Stimulated activated CD4-positive, alpha-beta T cell treated with anti-CD3 and anti-CD28 coated beads, Interleukin-15, amount 100 ng/mL, for 1 hour (primary cell): ENCODE measurements at regions not wholly inside any gene's neighbourhood (a gene's known extent, or its start where the extent isn't known, plus 50 kb on each side); places are given as distances from the start of the nearest gene placed in this dataset.
"Not testable (repeated sequence)": the region's sequence is repeated elsewhere in the genome, so short reads cannot be mapped to it uniquely, and the experiment has no call there.

Experiments used
- DNase-seq, 2 donors: peaks; one replicate each; pipeline ENCODE4 v3.0.0-alpha.2; 2020; ENCODE audit warnings: low read depth in 1 of 2, low spot score in 1 of 2

DNA sequence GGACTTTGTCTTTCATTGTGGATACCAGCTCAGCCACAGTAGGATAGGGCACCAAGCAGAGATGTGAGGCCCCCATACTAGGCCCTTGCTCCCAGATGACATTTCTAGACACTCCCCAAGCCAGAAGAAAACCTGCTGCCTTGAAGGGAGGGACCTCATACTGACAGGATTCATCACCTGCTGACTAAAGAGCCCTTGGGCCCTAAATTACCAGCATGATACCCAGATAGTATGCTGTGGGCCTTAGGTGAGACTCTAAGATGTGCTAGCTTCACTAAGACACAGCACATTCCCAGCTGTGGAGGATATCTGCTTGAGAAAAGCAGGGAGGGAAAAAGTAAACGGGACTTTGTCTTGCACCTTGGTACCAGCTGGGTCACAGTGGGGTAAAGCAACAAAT, 324.0 kb downstream of the TBL1XR1 start:
- DNase-seq, result no peak

GRCh38 chr3:176872771-176873209, 324.5 kb downstream of the TBL1XR1 start:
- peak; percentile 13 to 29 for DNase-seq

DNA sequence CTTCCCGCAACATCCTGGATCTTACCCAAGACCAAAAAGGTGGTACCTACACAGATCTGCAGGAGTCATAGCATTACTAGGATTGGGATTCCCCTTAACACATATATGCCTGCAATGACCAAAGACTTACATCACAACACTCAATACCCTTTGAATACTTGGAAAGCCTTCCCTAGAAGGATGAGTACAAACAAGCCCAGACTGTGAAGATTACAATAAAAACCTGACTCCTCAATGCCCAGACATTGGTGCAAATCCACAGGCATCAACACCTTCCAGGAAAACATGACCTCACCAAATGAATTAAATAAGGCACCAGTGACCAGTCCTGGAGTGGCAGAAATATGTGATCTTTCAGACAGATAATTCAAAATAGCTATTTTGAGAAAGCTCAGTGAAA, 326.8 kb downstream of the TBL1XR1 start:
- DNase-seq, result no peak

DNA sequence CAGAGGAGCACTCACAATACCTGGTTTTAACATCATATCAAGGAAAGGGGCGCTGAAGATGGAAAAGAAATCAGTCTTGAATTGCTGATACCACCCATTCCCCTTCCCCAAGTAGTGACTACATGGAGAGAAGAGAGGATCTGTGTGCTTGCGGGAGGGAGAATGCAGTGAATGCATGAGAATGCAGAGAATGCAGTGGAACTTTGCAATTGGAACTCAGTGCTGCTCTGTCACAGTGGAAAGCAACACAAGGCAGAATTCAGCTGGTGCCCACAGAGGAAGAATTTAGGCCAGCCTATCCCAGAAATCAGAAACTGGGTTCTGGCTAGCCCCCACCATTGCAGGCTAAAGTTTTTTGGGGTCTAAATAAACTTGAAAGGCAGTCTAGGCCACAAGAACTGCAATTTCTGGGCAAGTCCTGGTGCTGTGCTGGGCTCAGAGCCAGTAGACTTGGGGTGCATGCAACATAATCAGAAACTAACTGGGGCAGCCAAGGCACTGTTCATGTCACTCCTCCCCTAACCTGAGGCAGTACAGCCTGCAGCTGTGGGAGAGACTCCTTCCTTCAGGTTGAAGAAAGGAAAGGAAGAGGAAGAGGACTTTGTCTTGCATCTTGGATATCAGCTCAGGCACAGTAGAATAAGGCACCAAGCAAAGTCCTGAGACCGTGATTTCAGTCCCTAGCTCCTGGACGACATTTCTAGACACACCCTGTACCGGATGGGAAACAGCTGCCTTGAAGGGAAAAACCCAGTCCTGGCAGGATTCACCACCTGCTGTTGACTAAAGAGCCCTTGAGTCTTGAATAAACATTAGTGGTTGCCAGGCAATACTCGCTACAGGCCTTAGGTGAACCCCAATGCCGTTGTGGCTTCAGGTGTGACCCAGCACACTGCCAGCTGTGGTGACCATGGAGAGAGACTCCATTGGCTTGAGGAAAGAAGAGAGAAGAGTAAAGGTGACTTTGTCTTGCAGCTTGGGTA, 329.3 kb downstream of the TBL1XR1 start:
- DNase-seq, result no peak

GRCh38 chr3:176861137-176861536, 336.1 kb downstream of the TBL1XR1 start:
- no peak for DNase-seq

DNA sequence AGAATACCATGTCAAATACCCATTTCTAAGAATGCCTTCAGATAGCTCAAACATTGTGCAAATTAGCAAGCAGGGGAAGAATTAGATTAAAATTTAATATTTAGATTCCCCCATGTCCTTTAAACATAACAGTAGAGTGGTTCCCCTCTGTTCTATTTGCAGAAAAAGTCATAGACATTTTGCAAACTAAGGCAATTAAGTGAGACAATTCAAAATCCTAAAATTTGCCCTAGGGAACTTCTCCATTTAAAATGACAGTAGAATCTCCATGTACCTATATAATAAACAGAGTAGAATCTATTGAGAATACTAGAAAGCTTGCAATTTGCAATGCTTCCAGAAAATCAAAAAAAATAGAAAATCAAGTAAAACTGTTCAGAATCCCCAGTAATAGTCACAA, 340.6 kb downstream of the TBL1XR1 start:
- DNase-seq, result no peak

DNA sequence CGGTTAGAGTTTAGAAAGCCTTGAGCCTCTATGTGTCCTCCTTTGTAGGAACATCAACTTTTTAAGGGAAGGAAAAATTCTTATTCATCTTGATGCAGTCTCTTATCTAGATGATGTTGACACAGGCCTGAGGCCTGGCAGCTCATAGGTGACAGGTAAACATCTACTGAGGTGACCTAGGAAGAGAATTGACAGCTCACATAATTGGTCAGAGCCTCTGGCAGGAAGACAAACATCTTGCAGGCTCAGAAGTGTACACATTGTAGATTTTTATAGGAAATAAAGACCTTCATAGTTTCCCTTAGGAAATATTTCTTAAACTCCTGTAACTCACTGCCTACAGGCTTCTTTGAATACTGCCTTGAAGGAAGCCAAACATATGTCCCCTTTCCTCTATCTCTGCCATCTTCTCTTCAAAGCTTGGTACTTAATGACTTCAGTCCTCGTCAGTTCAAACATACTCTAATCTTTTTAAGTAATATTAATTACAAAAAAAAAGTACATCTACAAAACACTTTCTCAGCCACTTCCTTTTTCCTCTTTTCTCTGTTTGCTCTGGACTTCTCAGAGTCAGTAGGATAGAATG, 341.3 kb downstream of the TBL1XR1 start:
- no peak for DNase-seq

- no peak for DNase-seq
These were observed 342.1 kb downstream of the TBL1XR1 start for GRCh38 chr3:176855213-176855612.

DNA sequence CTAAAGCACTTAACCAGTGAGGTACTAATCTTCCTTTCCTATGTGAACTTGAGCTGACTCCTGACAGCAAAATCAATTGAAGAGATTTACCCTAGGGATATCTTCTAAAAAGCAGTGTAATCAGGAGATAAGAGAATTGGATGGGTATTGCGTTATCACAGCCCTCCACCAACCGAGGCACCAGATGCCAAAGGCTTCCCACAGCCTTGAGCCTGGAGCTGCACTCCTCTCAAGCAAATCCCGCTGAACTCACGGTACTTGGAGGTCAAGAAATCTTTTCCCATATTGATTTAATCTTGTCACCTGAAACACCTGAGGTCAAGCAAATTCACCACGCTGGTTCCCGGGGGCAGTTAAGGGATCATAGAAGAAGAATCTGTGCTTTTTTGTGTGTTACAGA, 346.8 kb downstream of the TBL1XR1 start:
- DNase-seq, result no peak

- DNase-seq, result no peak
These were observed 348.7 kb downstream of the TBL1XR1 start for GRCh38 chr3:176848431-176849214.

- no peak for DNase-seq
These were observed 354.4 kb downstream of the TBL1XR1 start for GRCh38 chr3:176842914-176843313.

DNA sequence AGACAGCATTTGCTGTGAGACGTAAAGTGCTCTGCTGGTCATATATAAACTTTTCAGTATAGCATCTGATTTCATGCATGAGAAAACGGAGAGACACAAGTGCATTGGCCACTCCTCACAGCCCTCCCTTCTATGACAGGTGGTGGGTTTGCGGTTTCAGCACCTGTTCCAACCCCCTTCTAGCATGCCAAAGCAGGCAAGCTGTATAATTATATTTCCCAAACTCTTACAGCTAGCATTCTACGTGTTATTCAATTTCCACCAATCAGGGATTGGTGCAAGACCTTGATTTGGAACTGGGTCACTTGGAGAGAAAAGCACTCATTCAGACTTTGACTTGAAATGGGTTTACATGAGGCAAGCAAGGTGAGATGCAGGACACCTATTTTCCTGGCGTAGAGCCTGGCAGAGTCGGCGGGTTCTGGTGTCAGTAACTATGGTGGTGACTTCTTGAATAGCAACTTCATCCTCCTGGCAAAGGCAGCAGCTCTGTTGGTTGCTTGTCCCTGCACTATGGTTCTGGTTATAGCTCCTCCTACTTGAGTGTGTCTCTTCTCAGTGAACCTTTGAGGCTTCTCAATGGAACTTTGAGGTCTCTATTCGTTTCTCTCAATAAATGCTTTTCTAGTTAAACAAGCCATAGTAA, 356.5 kb downstream of the TBL1XR1 start:
- DNase-seq, result no peak

DNA sequence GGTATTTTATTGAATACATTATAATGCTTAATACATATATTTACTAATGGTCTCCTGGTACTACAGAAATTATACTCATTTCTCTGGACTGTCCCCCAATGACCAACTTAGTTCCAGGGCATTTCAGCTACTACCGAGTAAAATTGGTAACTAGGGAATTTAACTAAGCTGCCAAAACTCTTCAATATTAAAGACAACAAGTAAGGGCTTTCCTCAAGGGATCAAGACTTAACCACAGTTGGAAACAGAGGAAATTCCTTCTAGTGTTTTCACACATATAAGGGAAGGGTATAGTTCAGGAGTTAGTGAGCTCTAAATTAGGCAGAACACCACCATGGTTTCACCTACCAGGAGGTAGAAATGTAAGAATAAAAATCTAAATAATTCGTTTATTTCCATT, 357.4 kb downstream of the TBL1XR1 start:
- no peak for DNase-seq

GRCh38 chr3:176839466-176839865, 357.8 kb downstream of the TBL1XR1 start:
- no peak for DNase-seq

GRCh38 chr3:176827244-176827643, 370.0 kb downstream of the TBL1XR1 start:
- not testable (repeated sequence) for DNase-seq

- DNase-seq, result no peak
These were observed 372.5 kb downstream of the TBL1XR1 start for GRCh38 chr3:176824811-176825210.

DNA sequence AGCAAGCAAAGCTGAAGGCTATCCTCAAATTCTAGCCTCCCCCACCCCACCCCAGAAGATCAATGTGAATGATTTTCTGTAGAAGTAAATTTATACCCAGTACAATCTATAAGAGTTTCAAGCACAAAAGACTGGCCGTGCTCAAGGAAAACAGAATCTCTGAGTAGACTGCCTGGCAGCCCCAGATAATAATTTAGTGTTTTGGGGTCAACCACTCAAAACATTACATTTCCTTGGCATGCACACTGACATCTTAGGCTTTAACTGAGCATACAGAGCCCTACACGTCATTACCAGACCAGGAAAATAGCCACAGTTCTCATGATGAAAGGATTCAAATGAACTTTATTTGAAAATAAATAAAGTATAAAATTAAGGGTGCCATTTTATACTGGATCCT, 376.5 kb downstream of the TBL1XR1 start:
- no peak for DNase-seq

DNA sequence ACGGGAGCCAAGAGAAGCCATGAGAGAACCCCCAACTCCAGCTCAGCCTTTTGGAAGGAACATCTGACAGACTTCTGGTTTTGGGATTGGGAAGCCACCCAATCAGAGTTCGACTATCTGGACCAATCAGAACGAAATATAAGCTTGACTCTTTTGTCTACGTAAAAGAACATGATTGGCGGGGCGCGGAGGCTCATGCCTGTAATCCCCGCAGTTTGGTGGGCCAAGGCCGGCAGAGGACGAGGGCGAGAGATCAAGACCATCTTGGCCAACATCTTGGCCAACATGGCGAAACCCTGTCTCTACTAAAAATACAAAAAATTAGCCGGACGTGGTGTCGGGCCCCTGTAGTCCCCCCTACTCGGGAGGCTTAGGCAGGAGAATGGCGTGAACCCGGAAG, 380.3 kb downstream of the TBL1XR1 start:
- no peak for DNase-seq

GRCh38 chr3:176814285-176814684, 383.0 kb downstream of the TBL1XR1 start:
- no peak for DNase-seq

GRCh38 chr3:176807938-176808337, 389.3 kb downstream of the TBL1XR1 start:
- DNase-seq, result no peak

GRCh38 chr3:176799675-176800074, 397.6 kb downstream of the TBL1XR1 start:
- no peak for DNase-seq
